Stimulated activated memory B cell treated with anti-CD40 and anti-IgM and Interleukin-4, amounts not matched to agents 10 μg/mL and 1 μg/mL and 100 μg/mL, for 72 hours (primary cell): ENCODE measurements at regions not wholly inside any gene's neighbourhood (a gene's known extent, or its start where the extent isn't known, plus 50 kb on each side); places are given as distances from the start of the nearest gene placed in this dataset.

Experiments
- ATAC-seq: fragments of 150-1000 bp; cut with Tn5 transposase; 2 replicates; pipeline ENCODE4 v1.10.0; 2021
- H3K27ac Mint-ChIP-seq: one replicate; pipeline ENCODE4 v1.8.0; 2022; ENCODE audit warnings: mild to moderate bottlenecking, mixed read lengths
- H3K27me3 Mint-ChIP-seq: one replicate; pipeline ENCODE4 v1.8.0; 2022; ENCODE audit warnings: mixed read lengths
- H3K36me3 Mint-ChIP-seq: one replicate; pipeline ENCODE4 v1.8.0; 2022; ENCODE audit warnings: mixed read lengths
- H3K4me1 Mint-ChIP-seq: one replicate; pipeline ENCODE4 v1.8.0; 2022; ENCODE audit warnings: mixed read lengths
- H3K4me3 Mint-ChIP-seq: one replicate; pipeline ENCODE4 v1.8.0; 2022; ENCODE audit warnings: mild to moderate bottlenecking, moderate library complexity, mixed read lengths
- H3K9me3 Mint-ChIP-seq: one replicate; pipeline ENCODE4 v1.8.0; 2022; ENCODE audit warnings: mixed read lengths

GRCh38 chr2:104438481-104438880, 415.4 kb upstream of the POU3F3 start:
- ATAC-seq, result no peak
- Mint-ChIP-seq H3K27me3 (peaks cover 23% of the 10 kb centered on the region), H3K4me3 (no peak overlapping the region), H3K27ac (no peak overlapping the region), H3K4me1 (peaks cover 8% of the 10 kb centered on the region), H3K9me3 (no peaks in the 10 kb centered on the region), H3K36me3 (no peaks in the 10 kb centered on the region)

GRCh38 chr2:104443145-104443544, 410.8 kb upstream of the POU3F3 start:
- no peak overlapping the region for H3K4me3 Mint-ChIP-seq
- no peaks in the 10 kb centered on the region for H3K9me3 Mint-ChIP-seq
- no peaks in the 10 kb centered on the region for H3K36me3 Mint-ChIP-seq
- no peaks in the 10 kb centered on the region for H3K27me3 Mint-ChIP-seq
- no peak overlapping the region for H3K27ac Mint-ChIP-seq
- ATAC-seq, result no peak
- H3K4me1 Mint-ChIP-seq, result no peaks in the 10 kb centered on the region

- H3K27ac Mint-ChIP-seq, result no peak overlapping the region
- H3K9me3 Mint-ChIP-seq, result no peaks in the 10 kb centered on the region
- no peaks in the 10 kb centered on the region for H3K4me1 Mint-ChIP-seq
- no peaks in the 10 kb centered on the region for H3K36me3 Mint-ChIP-seq
- no peak overlapping the region for H3K4me3 Mint-ChIP-seq
- no peaks in the 10 kb centered on the region for H3K27me3 Mint-ChIP-seq
- no peak for ATAC-seq
These were observed 409.5 kb upstream of the POU3F3 start for GRCh38 chr2:104444392-104444791.

DNA sequence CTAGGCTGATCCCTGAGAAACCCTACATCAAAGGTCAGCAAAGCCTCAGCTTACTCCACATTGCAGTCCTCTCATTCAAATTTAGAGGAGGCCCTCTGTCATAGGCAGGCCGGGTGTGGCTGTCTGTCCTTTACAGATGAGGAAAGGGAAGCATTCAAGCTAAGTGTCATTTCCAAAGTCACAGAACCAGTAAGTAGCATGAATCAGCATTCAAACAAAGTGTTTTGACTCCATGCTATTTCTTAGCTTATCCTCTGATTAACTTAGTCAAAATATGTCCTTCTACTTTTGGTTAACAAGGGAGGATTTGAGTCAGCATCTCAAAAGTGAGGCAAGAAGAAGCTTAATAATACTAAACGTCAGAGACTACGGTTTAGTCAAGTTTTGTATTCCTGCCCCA, 409.0 kb upstream of the POU3F3 start:
- no peaks in the 10 kb centered on the region for H3K9me3 Mint-ChIP-seq
- no peaks in the 10 kb centered on the region for H3K27me3 Mint-ChIP-seq
- H3K36me3 Mint-ChIP-seq, result no peaks in the 10 kb centered on the region
- no peak overlapping the region for H3K27ac Mint-ChIP-seq
- ATAC-seq, result no peak
- no peaks in the 10 kb centered on the region for H3K4me1 Mint-ChIP-seq
- no peak overlapping the region for H3K4me3 Mint-ChIP-seq

- Mint-ChIP-seq H3K9me3 (no peaks in the 10 kb centered on the region), H3K4me1 (no peaks in the 10 kb centered on the region), H3K36me3 (no peaks in the 10 kb centered on the region), H3K27ac (no peak overlapping the region), H3K4me3 (no peak overlapping the region), H3K27me3 (no peaks in the 10 kb centered on the region)
- no peak for ATAC-seq
These were observed 406.0 kb upstream of the POU3F3 start for GRCh38 chr2:104447831-104448434.

- Mint-ChIP-seq H3K27ac (no peak overlapping the region), H3K4me3 (no peak overlapping the region), H3K9me3 (no peaks in the 10 kb centered on the region)
These were observed 405.1 kb upstream of the POU3F3 start for GRCh38 chr2:104448661-104449440.

GRCh38 chr2:104452558-104452957, 401.4 kb upstream of the POU3F3 start:
- no peak overlapping the region for H3K27ac Mint-ChIP-seq
- no peaks in the 10 kb centered on the region for H3K9me3 Mint-ChIP-seq
- H3K4me3 Mint-ChIP-seq, result no peak overlapping the region
- ATAC-seq, result no peak
- H3K36me3 Mint-ChIP-seq, result no peaks in the 10 kb centered on the region
- no peaks in the 10 kb centered on the region for H3K27me3 Mint-ChIP-seq
- no peaks in the 10 kb centered on the region for H3K4me1 Mint-ChIP-seq

More at GRCh38 chr2:104448661-104449440, 405.1 kb upstream of the POU3F3 start:
- Mint-ChIP-seq H3K4me1 (no peaks in the 10 kb centered on the region), H3K27me3 (no peaks in the 10 kb centered on the region), H3K36me3 (no peaks in the 10 kb centered on the region)
- ATAC-seq, result no peak

DNA sequence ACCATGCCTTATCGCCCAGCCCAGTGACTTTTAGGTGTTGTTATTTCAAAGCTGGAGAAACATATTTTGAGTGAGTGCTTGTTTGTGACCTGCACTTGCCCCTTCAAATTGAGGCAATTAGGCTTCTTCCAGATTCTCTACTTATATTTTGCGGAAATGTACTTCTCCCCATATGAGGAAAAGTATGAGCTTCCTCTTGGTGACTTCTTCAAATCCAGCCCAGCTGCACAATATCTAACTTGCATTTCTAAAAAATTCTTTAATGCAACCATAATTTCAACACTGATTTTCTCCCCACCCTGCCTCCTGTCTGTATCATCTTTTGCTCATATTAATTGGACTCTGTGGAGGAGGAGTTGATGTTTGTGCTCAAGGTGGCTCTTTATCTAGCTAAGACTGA, 391.2 kb upstream of the POU3F3 start:
- H3K4me3 Mint-ChIP-seq, result no peak overlapping the region
- no peak overlapping the region for H3K27ac Mint-ChIP-seq
- ATAC-seq, result no peak
- H3K4me1 Mint-ChIP-seq, result no peaks in the 10 kb centered on the region
- H3K27me3 Mint-ChIP-seq, result no peaks in the 10 kb centered on the region
- peaks cover 4% of the 10 kb centered on the region for H3K9me3 Mint-ChIP-seq
- H3K36me3 Mint-ChIP-seq, result no peaks in the 10 kb centered on the region

GRCh38 chr2:104465981-104466380, 387.9 kb upstream of the POU3F3 start:
- no peak overlapping the region for H3K4me3 Mint-ChIP-seq
- ATAC-seq, result no peak

GRCh38 chr2:104468846-104469245, 385.1 kb upstream of the POU3F3 start:
- ATAC-seq, result no peak
- no peak overlapping the region for H3K27ac Mint-ChIP-seq
- H3K9me3 Mint-ChIP-seq, result no peaks in the 10 kb centered on the region

More at GRCh38 chr2:104465981-104466380, 387.9 kb upstream of the POU3F3 start:
- Mint-ChIP-seq H3K27ac (no peak overlapping the region), H3K9me3 (peaks cover 4% of the 10 kb centered on the region), H3K27me3 (no peaks in the 10 kb centered on the region), H3K4me1 (no peaks in the 10 kb centered on the region), H3K36me3 (no peaks in the 10 kb centered on the region)

GRCh38 chr2:104472076-104472475, 381.8 kb upstream of the POU3F3 start:
- no peak for ATAC-seq
- Mint-ChIP-seq H3K36me3 (no peaks in the 10 kb centered on the region), H3K27me3 (no peaks in the 10 kb centered on the region), H3K27ac (no peak overlapping the region), H3K9me3 (no peaks in the 10 kb centered on the region), H3K4me3 (no peak overlapping the region), H3K4me1 (no peaks in the 10 kb centered on the region)

More at GRCh38 chr2:104468846-104469245, 385.1 kb upstream of the POU3F3 start:
- Mint-ChIP-seq H3K27me3 (no peaks in the 10 kb centered on the region), H3K4me1 (no peaks in the 10 kb centered on the region), H3K36me3 (no peaks in the 10 kb centered on the region), H3K4me3 (no peak overlapping the region)

- no peak for ATAC-seq
- H3K36me3 Mint-ChIP-seq, result no peaks in the 10 kb centered on the region
- no peaks in the 10 kb centered on the region for H3K9me3 Mint-ChIP-seq
- no peak overlapping the region for H3K27ac Mint-ChIP-seq
- H3K4me3 Mint-ChIP-seq, result no peak overlapping the region
- no peaks in the 10 kb centered on the region for H3K27me3 Mint-ChIP-seq
- no peaks in the 10 kb centered on the region for H3K4me1 Mint-ChIP-seq
These were observed 380.4 kb upstream of the POU3F3 start for GRCh38 chr2:104473546-104473945.

DNA sequence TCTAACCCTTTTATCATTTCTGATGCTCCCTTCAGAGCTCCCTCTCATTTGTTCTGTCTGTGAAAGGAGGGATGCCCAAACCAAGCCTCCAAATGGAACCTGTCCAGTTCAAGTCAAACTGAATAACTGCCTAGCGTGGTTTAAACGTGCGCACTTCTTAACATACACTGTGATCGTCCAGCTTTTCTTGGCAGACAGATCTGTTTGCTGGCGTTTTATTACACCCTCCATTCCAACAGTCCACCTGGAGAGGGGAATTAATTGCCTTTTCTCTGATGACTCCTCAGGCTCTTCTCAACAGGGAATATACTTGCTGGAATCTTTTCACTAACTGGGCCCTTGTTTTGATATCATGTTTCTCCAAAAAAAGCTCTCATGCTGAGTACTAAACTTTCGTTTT, 379.2 kb upstream of the POU3F3 start:
- H3K9me3 Mint-ChIP-seq, result no peaks in the 10 kb centered on the region
- no peaks in the 10 kb centered on the region for H3K27me3 Mint-ChIP-seq
- H3K27ac Mint-ChIP-seq, result no peak overlapping the region
- no peak overlapping the region for H3K4me3 Mint-ChIP-seq
- ATAC-seq, result no peak
- no peaks in the 10 kb centered on the region for H3K4me1 Mint-ChIP-seq
- no peaks in the 10 kb centered on the region for H3K36me3 Mint-ChIP-seq

DNA sequence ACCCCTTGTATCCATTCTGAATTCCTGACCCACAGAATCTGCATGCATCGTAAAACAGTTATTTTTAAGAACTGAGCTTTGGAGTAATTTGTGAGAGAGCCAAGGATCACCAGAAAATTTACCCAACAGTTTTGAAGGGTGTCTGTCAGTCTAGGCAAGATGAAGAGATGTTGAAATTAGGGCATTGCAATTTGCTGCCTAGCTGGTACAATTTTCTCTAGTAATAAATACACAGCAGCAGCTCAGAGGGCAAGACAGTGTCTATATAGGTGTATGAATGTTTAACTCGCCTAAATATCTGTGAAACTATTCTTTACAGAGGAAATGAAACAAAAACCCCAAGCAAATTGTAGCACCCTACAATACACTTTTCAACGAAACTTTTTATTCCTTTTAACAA, 377.8 kb upstream of the POU3F3 start:
- Mint-ChIP-seq H3K4me3 (no peak overlapping the region), H3K4me1 (no peaks in the 10 kb centered on the region), H3K27ac (no peak overlapping the region), H3K36me3 (no peaks in the 10 kb centered on the region), H3K27me3 (no peaks in the 10 kb centered on the region), H3K9me3 (no peaks in the 10 kb centered on the region)
- ATAC-seq, result no peak

GRCh38 chr2:104476563-104476988, 377.3 kb upstream of the POU3F3 start:
- Mint-ChIP-seq H3K27me3 (no peaks in the 10 kb centered on the region), H3K9me3 (no peaks in the 10 kb centered on the region), H3K36me3 (no peaks in the 10 kb centered on the region), H3K4me1 (no peaks in the 10 kb centered on the region), H3K27ac (no peak overlapping the region), H3K4me3 (no peak overlapping the region)
- no peak for ATAC-seq

DNA sequence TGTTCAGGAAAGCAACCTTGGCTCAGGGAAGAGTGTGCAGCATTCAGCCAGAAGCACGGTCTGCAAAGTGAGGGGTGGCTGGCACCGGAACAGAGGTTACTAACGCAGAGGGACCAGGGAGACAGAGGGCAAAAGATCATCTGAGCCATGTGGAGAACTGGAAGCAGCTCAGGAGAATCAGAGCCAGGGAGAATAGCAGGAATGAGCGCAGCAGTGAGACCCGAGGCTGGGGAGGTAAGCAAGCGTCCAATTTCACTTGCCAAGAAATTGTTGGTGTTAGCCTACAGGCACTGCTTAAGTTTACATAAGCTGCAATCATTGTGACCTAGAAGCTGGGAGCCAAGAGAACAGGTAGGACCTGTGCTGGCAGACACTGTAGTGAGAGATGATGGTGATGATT, 372.6 kb upstream of the POU3F3 start:
- no peak for ATAC-seq
- Mint-ChIP-seq H3K27ac (no peak overlapping the region), H3K4me3 (no peak overlapping the region), H3K9me3 (peaks cover 3% of the 10 kb centered on the region), H3K36me3 (no peaks in the 10 kb centered on the region), H3K27me3 (peaks cover 8% of the 10 kb centered on the region), H3K4me1 (no peaks in the 10 kb centered on the region)
